Peyer's patch (tissue), 4 donors: ENCODE measurements at regions not wholly inside any gene's neighbourhood (a gene's known extent, or its start where the extent isn't known, plus 50 kb on each side); places are given as distances from the start of the nearest gene placed in this dataset.

Source experiments
- DNase-seq, 3 donors: peaks; one replicate each; pipeline ENCODE4 v3.0.0-alpha.2; 2017 to 2019
- H3K27ac ChIP-seq, 4 donors: fragments of 200-600 bp; sonication (generic); one replicate each; pipeline ENCODE4 v1.5.1; 2016 to 2019
- H3K27me3 ChIP-seq, 2 donors: fragments of 200-600 bp; sonication (generic); one replicate each; pipeline ENCODE4 v1.5.1; 2019
- H3K36me3 ChIP-seq, 3 donors: fragments of 200-600 bp; sonication (generic); one replicate each; pipeline ENCODE4 v1.5.1; 2016 to 2019
- H3K4me1 ChIP-seq, 4 donors: fragments of 200-600 bp; sonication (generic); one replicate each; pipeline ENCODE4 v1.5.1; 2016 to 2019
- H3K4me3 ChIP-seq, 4 donors: fragments of 200-600 bp; sonication (generic); 1 replicate in 3 of 4; 2 replicates in 1 of 4; pipeline ENCODE4 v1.5.1; 2016 to 2019; ENCODE audit warnings: mild to moderate bottlenecking in 1 of 4
- H3K9me3 ChIP-seq, 4 donors: fragments of 200-600 bp; sonication (generic); one replicate each; pipeline ENCODE4 v1.5.1; 2016 to 2019; ENCODE audit warnings: mild to moderate bottlenecking in 1 of 4
- CTCF ChIP-seq, 6 experiments: fragments of 450-650 bp in 4 of 6; fragments of 200-600 bp in 2 of 6; sonication (generic) in 1 of 6; IDR thresholded peaks; one replicate each; pipeline ENCODE4 v1.5.1; 2017 to 2019; ENCODE audit warnings: antibody characterized with exemption in 6 of 6, mild to moderate bottlenecking in 3 of 6, moderate library complexity in 1 of 6
- POLR2A ChIP-seq, 2 donors: fragments of 450-650 bp; IDR thresholded peaks; one replicate each; pipeline ENCODE4 v1.5.1; 2017; ENCODE audit warnings: antibody characterized with exemption in 2 of 2, mild to moderate bottlenecking in 2 of 2, moderate library complexity in 2 of 2

- TF ChIP-seq POLR2A (IDR thresholded peaks at IDR 0.05): no peak
- no peak for TF ChIP-seq CTCF (IDR thresholded peaks at IDR 0.05)
- Histone ChIP-seq H3K4me3 (no peak overlapping the region), H3K9me3 (no peaks in the 10 kb centered on the region), H3K36me3 (no peaks in the 10 kb centered on the region), H3K4me1 (no peaks in the 10 kb centered on the region), H3K27ac (no peak overlapping the region), H3K27me3 (no peaks in the 10 kb centered on the region)
- no peak for DNase-seq
Observed at GRCh38 chr18:26780520-26781325, 84.8 kb downstream of the AQP4 start.

- H3K27ac ChIP-seq: no peak overlapping the region
- no peaks in the 10 kb centered on the region for H3K27me3 ChIP-seq
- no peaks in the 10 kb centered on the region for H3K9me3 ChIP-seq
- H3K36me3 ChIP-seq: no peaks in the 10 kb centered on the region
- H3K4me3 ChIP-seq: no peak overlapping the region
- DNase-seq: no peak
- no peaks in the 10 kb centered on the region for H3K4me1 ChIP-seq
- TF ChIP-seq CTCF (IDR thresholded peaks at IDR 0.05) (no peak), POLR2A (IDR thresholded peaks at IDR 0.05) (no peak)
Observed at GRCh38 chr18:26778054-26778393, 87.5 kb downstream of the AQP4 start.

GRCh38 chr18:26777351-26778053 is 88.0 kb downstream of the AQP4 start:
- Histone ChIP-seq H3K4me3 (no peak overlapping the region), H3K36me3 (no peaks in the 10 kb centered on the region), H3K27me3 (no peaks in the 10 kb centered on the region), H3K27ac (no peak overlapping the region), H3K4me1 (no peaks in the 10 kb centered on the region), H3K9me3 (no peaks in the 10 kb centered on the region)
- DNase-seq: no peak
- TF ChIP-seq POLR2A (IDR thresholded peaks at IDR 0.05): no peak
- TF ChIP-seq CTCF (IDR thresholded peaks at IDR 0.05): no peak

- Histone ChIP-seq H3K4me3 (no peak overlapping the region), H3K4me1 (no peaks in the 10 kb centered on the region), H3K9me3 (no peaks in the 10 kb centered on the region), H3K27ac (no peak overlapping the region), H3K27me3 (no peaks in the 10 kb centered on the region), H3K36me3 (no peaks in the 10 kb centered on the region)
- TF ChIP-seq CTCF (IDR thresholded peaks at IDR 0.05) (no peak), POLR2A (IDR thresholded peaks at IDR 0.05) (no peak)
- no peak for DNase-seq
Observed at GRCh38 chr18:26772691-26773090, 92.8 kb downstream of the AQP4 start.

- no peaks in the 10 kb centered on the region for H3K4me1 ChIP-seq
- TF ChIP-seq POLR2A (IDR thresholded peaks at IDR 0.05) (no peak), CTCF (IDR thresholded peaks at IDR 0.05) (no peak)
- H3K9me3 ChIP-seq: no peaks in the 10 kb centered on the region
- no peaks in the 10 kb centered on the region for H3K27me3 ChIP-seq
- H3K27ac ChIP-seq: no peak overlapping the region
- H3K4me3 ChIP-seq: no peak overlapping the region
- H3K36me3 ChIP-seq: no peaks in the 10 kb centered on the region
- no peak for DNase-seq
Observed at GRCh38 chr18:26771524-26771923, 94.0 kb downstream of the AQP4 start.
